ENCODE measurements at regions not wholly inside any gene's neighbourhood (a gene's known extent, or its start where the extent isn't known, plus 50 kb on each side); places are given as distances from the start of the nearest gene placed in this dataset.

DNA sequence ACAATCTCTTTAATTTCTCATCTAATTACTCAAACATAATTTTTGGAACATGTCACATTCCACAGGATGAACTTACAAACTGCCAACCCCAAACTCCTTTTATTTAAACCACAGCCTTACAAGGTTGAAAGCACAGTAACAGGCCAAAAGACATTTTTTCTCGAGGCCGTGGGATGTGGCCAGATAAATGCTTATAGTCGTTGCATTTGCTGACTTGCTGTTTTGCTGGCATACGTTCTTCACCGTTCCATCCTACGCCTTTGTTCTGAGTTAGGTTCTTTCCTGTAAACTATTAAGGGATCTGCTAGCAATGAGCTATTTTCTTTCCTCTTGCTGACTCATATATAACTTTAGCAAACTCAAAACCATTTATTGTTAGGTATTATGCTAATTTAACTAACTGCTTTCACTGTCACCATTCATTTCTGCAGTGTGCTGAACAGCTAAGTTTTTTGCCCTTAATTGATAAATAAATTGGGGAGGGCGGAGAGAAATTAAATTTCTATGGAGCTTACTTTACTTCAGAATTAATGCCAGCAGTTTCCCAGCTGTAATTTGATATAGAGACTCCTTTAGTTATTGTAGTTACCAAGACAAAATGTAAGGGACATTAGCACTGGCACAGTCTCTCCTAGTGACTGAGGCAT, 135.1 kb upstream of the PACRGL start:
- ChIA-PET POLR2A (ENCODE audit: low non-redundant PET) (no interaction called here), CTCF (interaction anchor here (1.0 kb wide), 1 partner anchor 120 kb away, joined by 3 read pairs; no protein-coding TSS in a partner anchor)
- no peak for TF ChIP-seq CTCF (conservative IDR thresholded peaks at IDR 0.05; ENCODE audit: low read depth)
- H3K27ac ChIP-seq, result no peak overlapping the region
- DNase-seq (ENCODE audit: low spot score), result no peak

DNA sequence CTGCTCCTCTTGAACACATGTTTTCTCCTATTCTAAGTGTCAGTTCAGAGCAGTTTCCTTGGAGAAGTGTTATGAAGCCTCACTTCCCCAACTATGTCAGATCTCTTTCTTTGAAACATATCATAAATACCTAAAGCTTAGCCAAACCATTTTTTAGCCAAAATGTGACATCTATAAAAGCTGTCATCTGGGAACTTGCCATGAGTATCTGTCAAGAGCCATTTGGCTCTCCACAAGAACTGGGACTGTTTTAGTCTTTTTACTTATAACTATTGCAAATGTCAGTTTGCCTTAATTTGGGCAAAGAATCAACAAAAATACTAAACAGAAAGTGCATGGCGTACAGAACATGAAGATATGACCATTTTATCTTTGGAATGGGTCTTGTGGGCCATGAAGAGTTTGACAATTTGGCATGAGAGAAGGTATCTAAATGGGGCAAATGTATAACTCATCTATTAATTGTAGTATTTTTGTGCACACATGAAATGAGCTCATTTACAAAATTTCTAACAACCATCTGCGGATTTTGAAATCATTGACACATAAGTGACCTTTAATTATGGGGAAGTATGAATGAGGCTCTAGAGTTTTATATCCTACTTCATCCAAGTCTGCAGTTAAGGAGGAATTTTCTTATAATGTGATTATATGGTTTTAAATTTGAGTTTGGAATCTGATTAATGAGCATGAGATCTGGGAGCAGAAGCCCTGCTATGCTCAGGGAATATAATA, 129.1 kb upstream of the PACRGL start:
- no peak for TF ChIP-seq CTCF (conservative IDR thresholded peaks at IDR 0.05; ENCODE audit: low read depth)
- CTCF ChIA-PET, result interaction anchor here (0.7 kb wide), 1 partner anchor 8 kb away, joined by 5 read pairs; no protein-coding TSS in a partner anchor
- no peak overlapping the region for H3K27ac ChIP-seq
- POLR2A ChIA-PET (ENCODE audit: low non-redundant PET), result no interaction called here
- DNase-seq (ENCODE audit: low spot score), result no peak

- ChIA-PET POLR2A (ENCODE audit: low non-redundant PET) (no interaction called here), CTCF (no interaction called here)
- H3K27ac ChIP-seq, result no peak overlapping the region
- TF ChIP-seq CTCF (conservative IDR thresholded peaks at IDR 0.05; ENCODE audit: low read depth), result no peak
- DNase-seq (ENCODE audit: low spot score), result no peak
Measured at GRCh38 chr4:20572976-20573375, 127.3 kb upstream of the PACRGL start.

- TF ChIP-seq CTCF (conservative IDR thresholded peaks at IDR 0.05; ENCODE audit: low read depth), result no peak
- CTCF ChIA-PET, result no interaction called here
- DNase-seq (ENCODE audit: low spot score), result no peak
- no peak overlapping the region for H3K27ac ChIP-seq
- POLR2A ChIA-PET (ENCODE audit: low non-redundant PET), result no interaction called here
Measured at GRCh38 chr4:20574986-20575385, 125.3 kb upstream of the PACRGL start.

DNA sequence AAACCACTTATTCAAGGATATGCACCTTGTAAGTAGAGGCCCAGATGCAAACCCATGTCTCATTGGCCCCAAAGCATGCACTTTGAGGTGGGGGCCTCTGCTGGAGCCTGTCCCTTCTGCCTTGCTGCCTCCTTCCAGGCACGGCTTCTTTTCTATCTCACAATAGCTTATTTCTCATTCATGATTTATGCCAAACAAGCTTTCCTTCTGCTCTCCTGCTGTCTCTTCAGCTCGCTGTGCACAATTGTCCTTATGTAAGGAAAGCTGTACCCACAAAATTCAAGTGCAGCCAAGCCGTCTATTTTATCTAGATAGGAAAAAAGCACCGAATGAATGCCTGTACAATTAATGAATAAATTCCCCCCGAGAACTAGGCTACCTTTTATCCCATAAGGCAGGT, 124.8 kb upstream of the PACRGL start:
- ChIA-PET CTCF (no interaction called here), POLR2A (ENCODE audit: low non-redundant PET) (no interaction called here)
- H3K27ac ChIP-seq, result no peak overlapping the region
- no peak for TF ChIP-seq CTCF (conservative IDR thresholded peaks at IDR 0.05; ENCODE audit: low read depth)
- no peak for DNase-seq (ENCODE audit: low spot score)

GRCh38 chr4:20576861-20577260, 123.4 kb upstream of the PACRGL start:
- CTCF ChIA-PET, result interaction anchor here (0.7 kb wide), 1 partner anchor 10 kb away, joined by 3 read pairs; no protein-coding TSS in a partner anchor
- POLR2A ChIA-PET (ENCODE audit: low non-redundant PET), result no interaction called here
- no peak overlapping the region for H3K27ac ChIP-seq
- DNase-seq (ENCODE audit: low spot score), result no peak
- no peak for TF ChIP-seq CTCF (conservative IDR thresholded peaks at IDR 0.05; ENCODE audit: low read depth)

Data from RWPE1 (cell line).